ENCODE measurements at regions not wholly inside any gene's neighbourhood (a gene's known extent, or its start where the extent isn't known, plus 50 kb on each side); places are given as distances from the start of the nearest gene placed in this dataset.

GRCh38 chr10:6766131-6766801 is 186.2 kb upstream of the PRKCQ start:
- no peak overlapping the region for H3K4me3 Mint-ChIP-seq
- no peak for DNase-seq (ENCODE audit: low spot score)
- peaks cover 11% of the 10 kb centered on the region for H3K4me1 Mint-ChIP-seq
- H3K9ac ChIP-seq = no peak overlapping the region
- peaks cover 9% of the 10 kb centered on the region for H3K9me3 Mint-ChIP-seq
- no peaks in the 10 kb centered on the region for H3K36me3 Mint-ChIP-seq
- no peaks in the 10 kb centered on the region for H3K36me3 ChIP-seq
- no peaks in the 10 kb centered on the region for H3K27me3 ChIP-seq
- H3K9me3 ChIP-seq (ENCODE audit: low read depth) = no peaks in the 10 kb centered on the region
- no peaks in the 10 kb centered on the region for H3F3A ChIP-seq (ENCODE audit: low read depth)
- H4K20me1 ChIP-seq (ENCODE audit: low read depth) = no peaks in the 10 kb centered on the region
- H2AFZ ChIP-seq (replicated peaks) = no peak overlapping the region
- no peaks in the 10 kb centered on the region for H3K27me3 Mint-ChIP-seq (ENCODE audit: insufficient read depth, low read depth)
- H3K27ac ChIP-seq = no peak overlapping the region
- TF ChIP-seq EZH2 (IDR thresholded peaks at IDR 0.05) = no peak
- H3K79me2 ChIP-seq (ENCODE audit: low read depth) = no peaks in the 10 kb centered on the region
- peaks cover 15% of the 10 kb centered on the region for H3K4me1 ChIP-seq
- peak overlapping the region; percentile 5 for H3K4me2 ChIP-seq
- no peak overlapping the region for H3K4me3 ChIP-seq
- no peak overlapping the region for H3K27ac Mint-ChIP-seq

DNA sequence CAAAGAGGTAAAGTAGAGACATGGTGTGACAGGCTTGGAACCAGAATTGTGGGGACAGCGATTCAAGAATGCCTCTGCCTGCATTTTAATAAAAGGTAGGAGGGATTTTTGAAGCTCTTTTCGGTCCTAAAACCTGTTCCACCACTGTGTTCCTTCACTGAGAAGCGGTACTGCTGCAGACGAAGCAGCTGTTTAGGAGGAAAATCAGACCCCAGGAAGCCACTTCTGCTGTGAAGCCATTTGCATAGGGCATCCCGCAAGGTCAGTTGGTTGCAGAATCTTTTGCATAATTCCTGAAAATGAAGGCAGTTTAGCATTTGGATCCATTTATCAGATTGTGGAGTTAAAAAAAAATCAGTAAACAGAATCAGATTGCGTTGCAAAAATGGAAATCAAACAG is 183.3 kb upstream of the PRKCQ start:
- Histone ChIP-seq H3K9me3 (ENCODE audit: low read depth) (no peaks in the 10 kb centered on the region), H3K9ac (no peak overlapping the region), H3K27ac (no peak overlapping the region), H2AFZ (replicated peaks) (peak overlapping the region; percentile 74), H3K36me3 (no peaks in the 10 kb centered on the region), H3F3A (ENCODE audit: low read depth) (no peaks in the 10 kb centered on the region), H3K4me1 (peaks cover 15% of the 10 kb centered on the region), H4K20me1 (ENCODE audit: low read depth) (no peaks in the 10 kb centered on the region), H3K27me3 (no peaks in the 10 kb centered on the region), H3K79me2 (ENCODE audit: low read depth) (no peaks in the 10 kb centered on the region), H3K4me2 (peak overlapping the region; percentile 50), H3K4me3 (no peak overlapping the region)
- Mint-ChIP-seq H3K9me3 (peaks cover 17% of the 10 kb centered on the region), H3K4me1 (peaks cover 11% of the 10 kb centered on the region), H3K36me3 (no peaks in the 10 kb centered on the region), H3K27ac (no peak overlapping the region), H3K27me3 (ENCODE audit: insufficient read depth, low read depth) (peaks cover 2% of the 10 kb centered on the region), H3K4me3 (no peak overlapping the region)
- TF ChIP-seq, protein P1, sequence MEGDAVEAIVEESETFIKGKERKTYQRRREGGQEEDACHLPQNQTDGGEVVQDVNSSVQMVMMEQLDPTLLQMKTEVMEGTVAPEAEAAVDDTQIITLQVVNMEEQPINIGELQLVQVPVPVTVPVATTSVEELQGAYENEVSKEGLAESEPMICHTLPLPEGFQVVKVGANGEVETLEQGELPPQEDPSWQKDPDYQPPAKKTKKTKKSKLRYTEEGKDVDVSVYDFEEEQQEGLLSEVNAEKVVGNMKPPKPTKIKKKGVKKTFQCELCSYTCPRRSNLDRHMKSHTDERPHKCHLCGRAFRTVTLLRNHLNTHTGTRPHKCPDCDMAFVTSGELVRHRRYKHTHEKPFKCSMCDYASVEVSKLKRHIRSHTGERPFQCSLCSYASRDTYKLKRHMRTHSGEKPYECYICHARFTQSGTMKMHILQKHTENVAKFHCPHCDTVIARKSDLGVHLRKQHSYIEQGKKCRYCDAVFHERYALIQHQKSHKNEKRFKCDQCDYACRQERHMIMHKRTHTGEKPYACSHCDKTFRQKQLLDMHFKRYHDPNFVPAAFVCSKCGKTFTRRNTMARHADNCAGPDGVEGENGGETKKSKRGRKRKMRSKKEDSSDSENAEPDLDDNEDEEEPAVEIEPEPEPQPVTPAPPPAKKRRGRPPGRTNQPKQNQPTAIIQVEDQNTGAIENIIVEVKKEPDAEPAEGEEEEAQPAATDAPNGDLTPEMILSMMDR (IDR thresholded peaks at IDR 0.05) = no peak
- TF ChIP-seq EZH2phosphoT487 (IDR thresholded peaks at IDR 0.05) (no peak), EZH2 (IDR thresholded peaks at IDR 0.05) (no peak)
- no peak for DNase-seq (ENCODE audit: low spot score)

GRCh38 chr10:6763001-6763400 is 182.9 kb upstream of the PRKCQ start:
- Histone ChIP-seq H4K20me1 (ENCODE audit: low read depth) (no peaks in the 10 kb centered on the region), H3K27me3 (no peaks in the 10 kb centered on the region), H3K79me2 (ENCODE audit: low read depth) (no peaks in the 10 kb centered on the region), H3K27ac (no peak overlapping the region), H3K9me3 (ENCODE audit: low read depth) (no peaks in the 10 kb centered on the region), H3K4me1 (peaks cover 15% of the 10 kb centered on the region), H2AFZ (replicated peaks) (peak overlapping the region; percentile 74), H3F3A (ENCODE audit: low read depth) (no peaks in the 10 kb centered on the region), H3K4me3 (no peak overlapping the region), H3K36me3 (no peaks in the 10 kb centered on the region), H3K4me2 (peak overlapping the region; percentile 50), H3K9ac (no peak overlapping the region)
- no peaks in the 10 kb centered on the region for H3K36me3 Mint-ChIP-seq
- H3K4me3 Mint-ChIP-seq = no peak overlapping the region
- no peak for DNase-seq (ENCODE audit: low spot score)
- H3K27ac Mint-ChIP-seq = no peak overlapping the region
- TF ChIP-seq, protein P1 (IDR thresholded peaks at IDR 0.05) = no peak
- TF ChIP-seq EZH2 (IDR thresholded peaks at IDR 0.05) = no peak
- no peak for TF ChIP-seq EZH2phosphoT487 (IDR thresholded peaks at IDR 0.05)
- H3K9me3 Mint-ChIP-seq = peaks cover 17% of the 10 kb centered on the region
- peaks cover 2% of the 10 kb centered on the region for H3K27me3 Mint-ChIP-seq (ENCODE audit: insufficient read depth, low read depth)
- peaks cover 11% of the 10 kb centered on the region for H3K4me1 Mint-ChIP-seq

- Histone ChIP-seq H3K27me3 (no peaks in the 10 kb centered on the region), H2AFZ (replicated peaks) (no peak overlapping the region), H3K4me1 (peaks cover 9% of the 10 kb centered on the region), H3K27ac (no peak overlapping the region), H3K9ac (no peak overlapping the region), H3K9me3 (ENCODE audit: low read depth) (no peaks in the 10 kb centered on the region), H4K20me1 (ENCODE audit: low read depth) (no peaks in the 10 kb centered on the region), H3K4me3 (no peak overlapping the region), H3K36me3 (no peaks in the 10 kb centered on the region), H3F3A (ENCODE audit: low read depth) (no peaks in the 10 kb centered on the region), H3K4me2 (no peak overlapping the region), H3K79me2 (ENCODE audit: low read depth) (no peaks in the 10 kb centered on the region)
- TF ChIP-seq EZH2phosphoT487 (IDR thresholded peaks at IDR 0.05) (no peak), EZH2 (IDR thresholded peaks at IDR 0.05) (no peak)
- TF ChIP-seq, protein P1 (IDR thresholded peaks at IDR 0.05) = no peak
- Mint-ChIP-seq H3K4me1 (peaks cover 21% of the 10 kb centered on the region), H3K27me3 (ENCODE audit: insufficient read depth, low read depth) (peaks cover 5% of the 10 kb centered on the region), H3K9me3 (peaks cover 17% of the 10 kb centered on the region), H3K27ac (no peak overlapping the region), H3K36me3 (no peaks in the 10 kb centered on the region), H3K4me3 (no peak overlapping the region)
- DNase-seq (ENCODE audit: low spot score) = no peak
Measured at GRCh38 chr10:6759961-6760360, 179.9 kb upstream of the PRKCQ start.

Measured in neural progenitor cell (in vitro differentiated cells).